Neural progenitor cell (in vitro differentiated cells): ENCODE measurements at regions not wholly inside any gene's neighbourhood (a gene's known extent, or its start where the extent isn't known, plus 50 kb on each side); places are given as distances from the start of the nearest gene placed in this dataset.

Experiments
- EZH2 ChIP-seq: fragments of 200-600 bp; sonication (generic); IDR thresholded peaks from 2 replicates; pipeline ENCODE4 v1.6.1; 2017; ENCODE audit warnings: antibody characterized with exemption, mild to moderate bottlenecking, moderate library complexity
- EZH2phosphoT487 ChIP-seq: fragments of 200-600 bp; sonication (generic); IDR thresholded peaks from 2 replicates; pipeline ENCODE4 v1.6.1; 2017; ENCODE audit warnings: antibody characterized with exemption
- TF ChIP-seq, protein P1 (sequence below): fragments of 200-600 bp; sonication (generic); IDR thresholded peaks from 2 replicates; pipeline ENCODE4 v1.5.1; 2017; ENCODE audit warnings: antibody characterized with exemption, mild to moderate bottlenecking

DNA sequence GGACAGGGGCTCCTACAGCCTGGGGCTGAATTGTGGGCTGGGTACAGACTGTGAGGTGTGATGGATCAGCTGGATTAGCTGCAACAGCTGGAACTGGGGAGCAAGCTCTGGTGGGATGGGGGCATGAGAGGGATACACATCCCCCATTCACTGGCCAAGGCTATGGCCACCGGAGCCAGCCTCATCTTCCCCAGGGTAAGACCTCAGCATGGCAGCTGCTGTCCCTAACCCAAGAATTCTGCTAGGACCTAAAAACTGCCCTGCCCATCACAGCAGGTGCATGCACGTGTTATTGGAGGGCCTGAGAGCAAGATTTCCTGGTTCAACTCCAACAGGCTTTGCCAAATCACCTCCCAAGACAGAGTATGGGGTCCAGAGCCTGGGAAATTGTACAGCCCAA is 258.6 kb upstream of the AGTR2 start:
- TF ChIP-seq EZH2 (no peak), EZH2phosphoT487 (no peak)
- TF ChIP-seq, protein P1, sequence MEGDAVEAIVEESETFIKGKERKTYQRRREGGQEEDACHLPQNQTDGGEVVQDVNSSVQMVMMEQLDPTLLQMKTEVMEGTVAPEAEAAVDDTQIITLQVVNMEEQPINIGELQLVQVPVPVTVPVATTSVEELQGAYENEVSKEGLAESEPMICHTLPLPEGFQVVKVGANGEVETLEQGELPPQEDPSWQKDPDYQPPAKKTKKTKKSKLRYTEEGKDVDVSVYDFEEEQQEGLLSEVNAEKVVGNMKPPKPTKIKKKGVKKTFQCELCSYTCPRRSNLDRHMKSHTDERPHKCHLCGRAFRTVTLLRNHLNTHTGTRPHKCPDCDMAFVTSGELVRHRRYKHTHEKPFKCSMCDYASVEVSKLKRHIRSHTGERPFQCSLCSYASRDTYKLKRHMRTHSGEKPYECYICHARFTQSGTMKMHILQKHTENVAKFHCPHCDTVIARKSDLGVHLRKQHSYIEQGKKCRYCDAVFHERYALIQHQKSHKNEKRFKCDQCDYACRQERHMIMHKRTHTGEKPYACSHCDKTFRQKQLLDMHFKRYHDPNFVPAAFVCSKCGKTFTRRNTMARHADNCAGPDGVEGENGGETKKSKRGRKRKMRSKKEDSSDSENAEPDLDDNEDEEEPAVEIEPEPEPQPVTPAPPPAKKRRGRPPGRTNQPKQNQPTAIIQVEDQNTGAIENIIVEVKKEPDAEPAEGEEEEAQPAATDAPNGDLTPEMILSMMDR = no peak
